ENCODE measurements at regions not wholly inside any gene's neighbourhood (a gene's known extent, or its start where the extent isn't known, plus 50 kb on each side); places are given as distances from the start of the nearest gene placed in this dataset.

- in situ Hi-C loops (cut with MboI; ENCODE audit: low sequenced_read_pairs) = no loop called here
Measured at GRCh38 chr2:21658907-21659477, 535.2 kb downstream of the TDRD15 start.

- in situ Hi-C loops (cut with MboI; ENCODE audit: low sequenced_read_pairs) = no loop called here
Measured at GRCh38 chr2:21664083-21664482, 540.3 kb downstream of the TDRD15 start.

GRCh38 chr2:21667638-21668037, 543.9 kb downstream of the TDRD15 start:
- in situ Hi-C loops (cut with MboI; ENCODE audit: low sequenced_read_pairs) = no loop called here

- in situ Hi-C loops (cut with MboI; ENCODE audit: low sequenced_read_pairs) = no loop called here
Measured at GRCh38 chr2:21668078-21668710, 544.4 kb downstream of the TDRD15 start.

GRCh38 chr2:21676041-21676440, 552.3 kb downstream of the TDRD15 start:
- in situ Hi-C loops (cut with MboI; ENCODE audit: low sequenced_read_pairs) = no loop called here

GRCh38 chr2:21676676-21677075, 552.9 kb downstream of the TDRD15 start:
- in situ Hi-C loops (cut with MboI; ENCODE audit: low sequenced_read_pairs) = no loop called here

- in situ Hi-C loops (cut with MboI; ENCODE audit: low sequenced_read_pairs) = no loop called here
Measured at GRCh38 chr2:21683838-21684237, 560.1 kb downstream of the TDRD15 start.

GRCh38 chr2:21687589-21687988, 563.8 kb downstream of the TDRD15 start:
- in situ Hi-C loops (cut with MboI; ENCODE audit: low sequenced_read_pairs) = no loop called here

- in situ Hi-C loops (cut with MboI; ENCODE audit: low sequenced_read_pairs) = no loop called here
Measured at GRCh38 chr2:21690005-21690404, 566.2 kb downstream of the TDRD15 start.

GRCh38 chr2:21693081-21693480, 569.3 kb downstream of the TDRD15 start:
- in situ Hi-C loops (cut with MboI; ENCODE audit: low sequenced_read_pairs) = no loop called here

GRCh38 chr2:21694079-21694878, 570.5 kb downstream of the TDRD15 start:
- in situ Hi-C loops (cut with MboI; ENCODE audit: low sequenced_read_pairs) = no loop called here

GRCh38 chr2:21696900-21697299, 573.1 kb downstream of the TDRD15 start:
- in situ Hi-C loops (cut with MboI; ENCODE audit: low sequenced_read_pairs) = no loop called here

GRCh38 chr2:21700644-21701043, 576.9 kb downstream of the TDRD15 start:
- in situ Hi-C loops (cut with MboI; ENCODE audit: low sequenced_read_pairs) = no loop called here

GRCh38 chr2:21710031-21710430, 586.3 kb downstream of the TDRD15 start:
- in situ Hi-C loops (cut with MboI; ENCODE audit: low sequenced_read_pairs) = no loop called here

- in situ Hi-C loops (cut with MboI; ENCODE audit: low sequenced_read_pairs) = no loop called here
Measured at GRCh38 chr2:21710496-21710895, 586.7 kb downstream of the TDRD15 start.

GRCh38 chr2:21715887-21716286, 592.1 kb downstream of the TDRD15 start:
- in situ Hi-C loops (cut with MboI; ENCODE audit: low sequenced_read_pairs) = no loop called here

GRCh38 chr2:21727101-21727500, 603.3 kb downstream of the TDRD15 start:
- in situ Hi-C loops (cut with MboI; ENCODE audit: low sequenced_read_pairs) = no loop called here

- in situ Hi-C loops (cut with MboI; ENCODE audit: low sequenced_read_pairs) = no loop called here
Measured at GRCh38 chr2:21728133-21728532, 604.4 kb downstream of the TDRD15 start.

- in situ Hi-C loops (cut with MboI; ENCODE audit: low sequenced_read_pairs) = no loop called here
Measured at GRCh38 chr2:21730141-21730540, 606.4 kb downstream of the TDRD15 start.

GRCh38 chr2:21740484-21740883, 616.7 kb downstream of the TDRD15 start:
- in situ Hi-C loops (cut with MboI; ENCODE audit: low sequenced_read_pairs) = no loop called here

- in situ Hi-C loops (cut with MboI; ENCODE audit: low sequenced_read_pairs) = no loop called here
Measured at GRCh38 chr2:21746499-21746898, 622.7 kb downstream of the TDRD15 start.

- in situ Hi-C loops (cut with MboI; ENCODE audit: low sequenced_read_pairs) = no loop called here
Measured at GRCh38 chr2:21748501-21748900, 624.7 kb downstream of the TDRD15 start.

Measured in HL-60/S4 treated with phorbol 12-myristate 13-acetate at 8.2 ng/mL for 4 days and 3 days (cell line).